Thymus (tissue), 11 donors: ENCODE measurements at regions not wholly inside any gene's neighbourhood (a gene's known extent, or its start where the extent isn't known, plus 50 kb on each side); places are given as distances from the start of the nearest gene placed in this dataset.

Source experiments
- DNase-seq, 9 donors: peaks; one replicate each; pipeline ENCODE4 v3.0.0-alpha.2; 2013; ENCODE audit warnings: low spot score in 9 of 9, low read depth in 6 of 9, missing footprints in 1 of 9
- H3K27ac ChIP-seq, 2 donors: one replicate each; pipeline ENCODE4 v1.5.1; 2013; ENCODE audit warnings: control low read depth in 1 of 2, low read depth in 1 of 2, low read length in 1 of 2, mild to moderate bottlenecking in 1 of 2, moderate library complexity in 1 of 2
- H3K27me3 ChIP-seq, 2 donors: one replicate each; pipeline ENCODE4 v1.5.1; 2013; ENCODE audit warnings: low read length in 1 of 2; ENCODE audit not compliant: control insufficient read depth in 2 of 2, insufficient read depth in 1 of 2
- H3K36me3 ChIP-seq, 2 donors: one replicate each; pipeline ENCODE4 v1.5.1; 2013; ENCODE audit warnings: low read length in 1 of 2, mild to moderate bottlenecking in 1 of 2, moderate library complexity in 1 of 2; ENCODE audit not compliant: control insufficient read depth in 2 of 2, insufficient read depth in 2 of 2
- H3K4me1 ChIP-seq, 2 donors: one replicate each; pipeline ENCODE4 v1.5.1; 2013; ENCODE audit warnings: low read length in 2 of 2; ENCODE audit not compliant: control insufficient read depth in 2 of 2, insufficient read depth in 2 of 2
- H3K4me3 ChIP-seq, 2 donors: one replicate each; pipeline ENCODE4 v1.5.1; 2013; ENCODE audit warnings: low read length in 2 of 2, control low read depth in 1 of 2, mild to moderate bottlenecking in 1 of 2
- H3K9me3 ChIP-seq, 2 donors: one replicate each; pipeline ENCODE4 v1.5.1; 2013; ENCODE audit warnings: low read length in 1 of 2, mild to moderate bottlenecking in 1 of 2; ENCODE audit not compliant: control insufficient read depth in 2 of 2, insufficient read depth in 1 of 2
- WGBS: extraction: QIAGEN DNeasy Blood & Tissue Kit; methylation state at CpG from one replicate; pipeline ENCODE4 v1.1.7; 2013; 5-methylcytosine and 5-hydroxymethylcytosine counted together
- donor health status: healthy.

DNA sequence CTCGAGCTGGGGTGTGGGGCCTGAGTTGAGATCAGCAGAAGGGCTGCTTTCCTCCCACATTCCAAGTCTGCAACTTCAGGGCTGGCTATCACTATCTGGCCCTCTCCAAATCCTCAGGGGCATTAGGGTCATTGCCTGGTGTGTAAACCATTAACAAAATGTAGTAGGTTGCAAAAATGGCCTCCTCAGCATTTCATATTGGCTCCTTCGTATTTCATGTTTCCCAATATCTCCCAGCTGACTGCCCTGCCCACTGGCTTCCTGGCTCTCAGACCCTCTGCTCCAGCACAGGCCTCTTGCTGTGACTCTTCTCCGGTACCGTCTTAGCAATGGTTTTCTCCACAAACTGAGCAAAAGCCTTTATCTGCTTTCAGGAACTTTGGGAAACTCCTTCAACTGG, 113.8 kb downstream of the GADD45G start:
- Histone ChIP-seq H3K27me3 (no peaks in the 10 kb centered on the region), H3K9me3 (peaks cover 2 to 8% of the 10 kb centered on the region in 2 donors), H3K4me1 (peaks cover 0 to 5% of the 10 kb centered on the region in 2 donors), H3K27ac (no peak overlapping the region), H3K36me3 (no peaks in the 10 kb centered on the region), H3K4me3 (no peak overlapping the region)
- 96% methylated on average over 4 of the region's 4 CpGs for WGBS
- DNase-seq: no peak

GRCh38 chr9:89719202-89719601, 114.4 kb downstream of the GADD45G start:
- WGBS: 97% methylated on average over 4 of the region's 4 CpGs
- no peaks in the 10 kb centered on the region for H3K36me3 ChIP-seq
- peaks cover 0 to 4% of the 10 kb centered on the region in 2 donors for H3K4me1 ChIP-seq
- no peak overlapping the region for H3K4me3 ChIP-seq
- H3K9me3 ChIP-seq: peaks cover 2 to 8% of the 10 kb centered on the region in 2 donors
- DNase-seq: no peak
- no peaks in the 10 kb centered on the region for H3K27me3 ChIP-seq
- no peak overlapping the region for H3K27ac ChIP-seq

DNA sequence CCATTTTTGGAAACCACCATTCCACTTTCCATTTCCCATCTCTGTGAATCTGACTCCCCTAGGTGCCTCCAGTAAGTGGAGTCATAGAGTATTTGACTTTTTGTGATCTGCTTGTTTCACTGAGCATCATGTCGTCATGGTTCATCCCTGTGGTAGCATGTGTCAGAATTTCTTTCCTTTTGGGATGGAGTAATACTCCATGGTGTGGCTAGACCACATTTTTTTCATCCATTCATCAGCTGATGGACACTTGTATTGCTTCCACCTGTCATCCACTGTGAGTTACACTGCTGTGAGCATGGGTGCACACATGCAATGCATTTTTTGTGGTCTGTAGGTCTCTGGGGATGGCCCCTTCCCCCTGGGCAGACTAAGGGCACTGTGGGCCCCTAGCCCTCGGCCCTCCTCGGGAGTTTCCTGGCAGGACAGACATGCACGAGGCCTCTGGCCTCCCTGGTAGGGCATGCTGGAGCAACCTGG, 115.9 kb downstream of the GADD45G start:
- H3K4me3 ChIP-seq: no peak overlapping the region
- WGBS: 89% methylated on average over 4 of the region's 4 CpGs
- H3K27ac ChIP-seq: no peak overlapping the region
- no peak for DNase-seq
- H3K27me3 ChIP-seq: no peaks in the 10 kb centered on the region
- H3K4me1 ChIP-seq: no peaks in the 10 kb centered on the region
- no peaks in the 10 kb centered on the region for H3K36me3 ChIP-seq
- H3K9me3 ChIP-seq: peaks cover 2 to 8% of the 10 kb centered on the region in 2 donors

DNA sequence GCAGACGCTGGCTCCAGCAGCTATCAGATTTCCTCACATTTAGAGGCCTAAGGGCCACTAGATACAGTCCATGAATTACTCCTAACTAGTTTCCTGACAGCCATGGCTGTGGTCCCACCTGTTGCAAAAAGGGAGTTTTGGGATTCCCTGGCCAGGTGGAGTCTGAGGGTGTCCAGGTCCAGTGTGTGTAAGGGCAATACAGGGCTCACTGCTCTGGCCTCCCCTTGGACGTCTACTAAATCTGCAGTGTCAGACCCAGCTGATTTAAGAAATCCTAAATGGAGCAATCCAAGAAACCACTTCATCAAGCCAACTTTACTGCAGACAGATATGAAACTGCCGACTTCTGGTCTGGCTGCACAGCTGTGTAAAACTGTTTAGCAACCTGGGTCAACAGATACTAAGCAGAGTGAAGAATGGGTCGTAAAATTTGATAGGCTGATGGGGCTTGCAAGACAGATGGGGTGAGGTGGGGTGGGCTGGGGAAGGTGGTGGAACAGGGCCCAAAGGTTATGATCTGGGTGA, 116.4 kb downstream of the GADD45G start:
- Histone ChIP-seq H3K27me3 (no peaks in the 10 kb centered on the region), H3K4me1 (no peaks in the 10 kb centered on the region), H3K27ac (no peak overlapping the region), H3K9me3 (peaks cover 2 to 8% of the 10 kb centered on the region in 2 donors), H3K36me3 (no peaks in the 10 kb centered on the region), H3K4me3 (no peak overlapping the region)
- WGBS: 94% methylated on average over 4 of the region's 4 CpGs
- no peak for DNase-seq

GRCh38 chr9:89721971-89722530, 117.2 kb downstream of the GADD45G start:
- DNase-seq: no peak
- Histone ChIP-seq H3K36me3 (no peaks in the 10 kb centered on the region), H3K4me1 (no peaks in the 10 kb centered on the region), H3K27ac (no peak overlapping the region), H3K27me3 (no peaks in the 10 kb centered on the region), H3K4me3 (no peak overlapping the region), H3K9me3 (peaks cover 2 to 8% of the 10 kb centered on the region in 2 donors)
- 96% methylated on average over 9 of the region's 9 CpGs for WGBS

GRCh38 chr9:89722712-89723111, 117.9 kb downstream of the GADD45G start:
- H3K4me3 ChIP-seq: no peak overlapping the region
- 95% methylated on average over 6 of the region's 6 CpGs for WGBS
- peaks cover 0 to 4% of the 10 kb centered on the region in 2 donors for H3K9me3 ChIP-seq
- H3K27me3 ChIP-seq: no peaks in the 10 kb centered on the region
- H3K36me3 ChIP-seq: no peaks in the 10 kb centered on the region
- no peaks in the 10 kb centered on the region for H3K4me1 ChIP-seq
- H3K27ac ChIP-seq: no peak overlapping the region
- DNase-seq: no peak

- H3K36me3 ChIP-seq: no peaks in the 10 kb centered on the region
- WGBS: 65% methylated on average over 3 of the region's 3 CpGs
- H3K9me3 ChIP-seq: peaks cover 0 to 3% of the 10 kb centered on the region in 2 donors
- H3K4me3 ChIP-seq: no peak overlapping the region
- DNase-seq: no peak
- H3K27ac ChIP-seq: no peak overlapping the region
- no peaks in the 10 kb centered on the region for H3K27me3 ChIP-seq
- H3K4me1 ChIP-seq: no peaks in the 10 kb centered on the region
Observed at GRCh38 chr9:89723469-89724100, 118.8 kb downstream of the GADD45G start.

DNA sequence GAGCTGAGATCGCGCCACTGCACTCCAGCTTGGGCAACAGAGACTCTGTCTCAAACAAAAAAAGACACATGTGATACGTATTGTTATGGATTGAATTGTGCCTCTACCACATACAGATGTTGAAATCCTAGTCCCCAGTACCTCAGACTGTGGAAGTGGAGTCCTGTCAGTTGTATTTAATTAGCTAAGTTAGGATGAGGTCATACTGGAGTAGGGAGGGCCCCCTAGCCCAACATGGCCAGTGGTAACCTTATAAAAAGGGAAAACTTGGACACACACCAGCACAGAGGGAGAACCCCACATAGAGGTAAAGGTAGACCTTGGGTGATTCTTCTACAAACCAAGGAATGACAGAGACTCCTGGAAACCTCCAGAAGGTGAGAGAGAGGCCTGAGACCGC, 119.8 kb downstream of the GADD45G start:
- no peak overlapping the region for H3K27ac ChIP-seq
- peaks cover 0 to 3% of the 10 kb centered on the region in 2 donors for H3K27me3 ChIP-seq
- no peak overlapping the region for H3K4me3 ChIP-seq
- WGBS: 98% methylated on average over 4 of the region's 4 CpGs
- H3K4me1 ChIP-seq: no peaks in the 10 kb centered on the region
- peaks cover 0 to 3% of the 10 kb centered on the region in 2 donors for H3K9me3 ChIP-seq
- H3K36me3 ChIP-seq: no peaks in the 10 kb centered on the region
- DNase-seq: no peak

DNA sequence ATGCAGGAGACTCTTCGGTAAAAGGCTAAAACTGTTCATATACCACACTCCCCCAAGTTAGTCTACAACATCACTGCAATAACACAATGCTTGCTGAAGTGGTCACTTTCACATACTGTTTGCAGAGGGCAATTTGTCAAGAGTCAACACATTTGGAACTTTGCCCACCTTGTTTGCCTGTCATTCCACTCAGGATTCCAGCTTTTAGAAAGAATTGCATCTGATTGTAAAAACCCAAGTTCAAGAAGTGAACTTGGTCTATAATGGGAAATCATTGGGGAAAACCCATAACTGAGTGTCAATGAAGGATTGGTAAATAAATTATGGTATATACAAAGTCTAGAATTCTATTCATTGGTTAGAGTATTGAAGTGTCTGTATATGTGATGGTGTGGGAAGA, 120.5 kb downstream of the GADD45G start:
- H3K4me1 ChIP-seq: no peaks in the 10 kb centered on the region
- H3K4me3 ChIP-seq: no peak overlapping the region
- no peaks in the 10 kb centered on the region for H3K36me3 ChIP-seq
- no peak overlapping the region for H3K27ac ChIP-seq
- H3K27me3 ChIP-seq: peaks cover 0 to 3% of the 10 kb centered on the region in 2 donors
- DNase-seq: no peak
- H3K9me3 ChIP-seq: peaks cover 0 to 3% of the 10 kb centered on the region in 2 donors
- 98% methylated on average over 1 of the region's 1 CpG for WGBS
